Stimulated activated CD8-positive, alpha-beta memory T cell treated with anti-CD3 and anti-CD28 coated beads, Interleukin-7, amount 100 ng/mL, for 1 hour (primary cell): ENCODE measurements at regions not wholly inside any gene's neighbourhood (a gene's known extent, or its start where the extent isn't known, plus 50 kb on each side); places are given as distances from the start of the nearest gene placed in this dataset.

Experiments used
- DNase-seq, 2 donors: peaks; one replicate each; pipeline ENCODE4 v3.0.0-alpha.2; 2020; ENCODE audit warnings: low read depth in 2 of 2

DNA sequence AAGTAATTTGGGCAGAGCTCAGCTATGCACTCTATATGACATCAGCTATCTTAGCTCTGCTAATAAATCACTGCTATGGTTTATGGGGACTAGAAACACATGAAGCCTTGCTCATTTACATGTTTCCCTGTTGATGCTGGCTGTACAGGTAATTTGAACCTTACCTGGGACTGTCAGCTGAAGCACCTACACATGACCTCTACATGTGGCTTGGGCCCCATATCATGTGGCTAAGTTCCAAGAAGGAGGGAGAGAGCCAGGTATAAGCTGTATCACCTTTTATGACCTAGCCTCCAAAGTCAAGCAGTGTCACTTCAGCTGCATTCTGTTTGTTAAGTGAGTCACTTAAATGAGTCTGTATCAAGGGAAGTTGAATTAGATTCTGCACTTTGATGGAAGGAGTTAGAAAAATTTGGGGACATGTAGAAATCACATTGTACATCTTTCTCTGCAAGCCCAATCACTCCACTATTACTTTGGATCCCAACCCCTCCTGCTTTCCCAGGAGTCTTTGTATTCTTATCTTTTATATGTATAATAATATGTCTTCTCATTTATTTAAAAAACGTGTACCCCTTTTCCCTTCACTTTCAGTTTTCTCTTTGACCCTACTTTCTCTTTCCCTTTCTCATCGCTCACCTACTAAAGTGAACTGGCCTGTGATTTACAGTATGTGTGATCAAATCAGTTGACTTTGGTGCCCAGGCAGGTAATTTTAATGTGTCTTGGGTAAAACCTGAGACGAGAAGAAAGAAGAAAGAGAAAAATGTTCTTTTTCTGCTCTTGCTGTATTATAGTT lies 53.4 kb upstream of the PRKACB start:
- no peak for DNase-seq

GRCh38 chr1:84089867-84090266 lies 54.2 kb upstream of the PRKACB start:
- DNase-seq: no peak

- no peak for DNase-seq
Measured at GRCh38 chr1:84089465-84089864, 54.6 kb upstream of the PRKACB start.

DNA sequence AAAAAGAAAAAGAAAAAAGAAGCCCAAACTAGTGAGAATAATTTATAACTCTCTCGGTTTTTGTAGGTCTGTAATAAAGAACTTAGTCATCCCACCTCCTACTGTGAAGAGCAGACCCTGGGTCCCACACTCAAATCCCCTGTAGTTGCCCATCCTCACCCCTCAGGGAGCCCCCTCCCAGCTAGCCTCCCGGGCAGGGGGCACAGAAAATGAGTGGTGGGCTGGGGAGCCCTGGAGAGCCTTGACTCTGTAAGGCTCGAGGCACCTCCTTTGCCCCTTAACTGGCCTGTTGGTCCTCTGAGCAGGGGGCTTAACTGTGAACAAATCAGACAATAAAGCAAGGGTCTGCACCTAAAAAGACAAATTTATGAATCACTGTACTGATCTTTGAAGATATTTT lies 57.5 kb upstream of the PRKACB start:
- DNase-seq: no peak

DNA sequence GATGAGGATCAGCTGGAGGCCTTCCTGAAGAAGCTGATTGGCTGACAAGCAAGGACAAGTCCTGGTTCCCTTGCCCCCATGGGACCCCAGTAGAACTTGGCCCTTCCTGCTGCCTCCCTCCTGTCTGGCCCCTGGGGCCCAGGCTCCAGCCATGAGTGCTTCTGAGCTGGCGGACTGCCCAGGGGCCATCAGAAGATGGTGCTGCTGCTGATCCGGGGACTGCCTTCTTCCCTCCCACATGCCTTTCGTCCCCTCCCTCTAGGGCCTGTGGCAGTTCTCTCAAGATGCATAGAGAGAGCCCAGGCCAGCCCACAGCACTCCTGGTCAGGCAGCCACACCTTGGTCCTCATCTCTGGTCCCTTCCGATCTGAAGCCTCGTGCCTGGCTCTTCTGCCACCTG lies 57.9 kb upstream of the PRKACB start:
- no peak for DNase-seq

- DNase-seq: no peak
Measured at GRCh38 chr1:84083307-84083706, 60.8 kb upstream of the PRKACB start.

DNA sequence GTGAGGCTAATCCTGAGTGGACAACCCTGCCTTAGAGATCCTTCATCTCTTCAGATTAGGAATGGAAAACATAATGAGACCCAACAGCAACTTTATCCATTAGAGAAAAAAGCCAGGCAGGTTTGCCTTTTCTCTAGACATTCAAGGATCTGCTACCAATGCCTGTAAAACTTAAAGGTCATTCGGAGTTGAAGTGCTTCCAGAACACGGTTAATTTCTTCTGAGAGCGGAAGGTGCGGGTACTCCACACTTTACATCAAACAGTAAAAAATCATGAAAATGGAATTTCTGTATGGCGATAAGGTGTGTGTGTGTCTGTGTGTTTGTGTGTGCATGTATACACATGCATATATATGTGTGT lies 65.2 kb upstream of the PRKACB start:
- no peak for DNase-seq

- no peak for DNase-seq
Measured at GRCh38 chr1:84078108-84078841, 65.8 kb upstream of the PRKACB start.

DNA sequence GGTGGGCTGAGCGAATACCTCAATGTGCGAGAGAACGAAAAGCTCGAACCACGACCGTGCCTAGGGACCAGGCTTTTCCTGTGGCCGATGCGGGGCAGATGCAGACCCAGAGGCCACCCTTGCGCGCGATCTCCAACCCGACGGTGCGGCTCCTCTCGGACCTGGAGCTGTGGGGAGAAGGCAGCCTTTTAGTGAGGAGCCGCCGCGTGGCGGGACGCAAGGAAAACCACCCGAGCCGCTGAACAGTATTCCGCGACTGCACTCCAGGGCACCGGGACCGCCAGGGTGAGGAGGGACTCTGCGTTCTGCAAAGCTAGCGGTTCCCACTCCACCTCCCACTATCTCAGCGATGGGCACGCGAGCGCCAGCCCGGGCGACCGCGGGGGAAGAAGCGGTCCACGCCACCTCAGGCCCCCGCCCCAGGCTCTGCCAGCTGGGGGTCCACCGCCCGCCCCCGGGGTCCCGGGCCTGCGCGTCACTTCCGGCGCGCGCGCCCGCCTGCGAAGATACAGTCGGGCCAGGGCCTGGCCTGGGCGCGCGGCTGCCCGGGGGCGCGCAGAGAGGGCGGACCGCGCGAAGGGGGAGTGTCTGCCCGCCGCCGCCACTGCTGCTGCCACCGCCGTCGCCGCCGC lies 66.5 kb upstream of the PRKACB start:
- peak; percentile 34 to 45 for DNase-seq

- no peak for DNase-seq
Measured at GRCh38 chr1:84073266-84073665, 70.8 kb upstream of the PRKACB start.

DNA sequence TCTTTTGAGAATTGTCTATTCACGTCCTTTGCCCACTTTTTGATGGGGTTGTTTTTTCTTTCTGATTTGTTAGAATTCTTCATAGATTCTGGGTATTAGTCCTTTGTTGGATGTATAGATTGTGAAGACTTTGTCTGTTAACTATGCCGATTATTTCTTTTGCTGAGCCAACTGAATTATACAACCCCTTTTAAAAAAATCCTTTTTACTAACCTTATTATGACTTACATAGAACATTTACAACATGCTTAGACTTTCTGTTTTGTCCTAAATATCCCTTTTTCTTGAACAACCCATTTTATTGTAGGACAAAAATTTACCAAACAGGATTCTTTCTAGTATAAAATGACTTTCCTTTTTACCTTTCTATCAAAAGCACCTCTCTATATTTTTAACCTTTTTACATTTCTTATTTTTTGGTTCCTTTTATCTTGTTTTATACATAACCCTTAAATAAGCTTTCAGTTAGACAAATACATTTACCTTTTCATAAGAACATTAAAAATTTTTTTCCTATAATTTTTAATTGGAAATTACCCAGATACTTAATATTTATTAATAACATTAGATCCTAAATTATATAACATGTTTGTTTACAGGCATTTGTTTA lies 70.4 kb upstream of the TTLL7 start:
- no peak for DNase-seq

- DNase-seq: no peak
Measured at GRCh38 chr1:84062496-84062895, 63.6 kb upstream of the TTLL7 start.

DNA sequence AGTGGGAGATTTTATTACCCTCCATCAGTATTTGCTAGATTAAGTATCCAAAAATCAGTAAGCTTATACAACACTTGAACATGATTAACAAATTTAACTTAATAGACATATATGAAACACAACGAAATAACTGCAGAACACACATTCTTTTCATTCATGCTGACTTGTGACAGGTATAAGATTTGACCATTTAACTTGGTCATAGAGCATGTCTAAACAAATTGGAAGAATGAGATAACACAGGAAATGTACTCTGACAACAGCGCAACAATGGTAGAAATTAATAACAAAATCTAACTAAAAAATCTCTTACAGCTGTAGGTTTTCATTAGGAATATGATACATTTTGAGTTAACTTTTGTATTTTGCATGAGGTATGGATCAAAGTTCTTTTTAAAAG lies 62.4 kb upstream of the TTLL7 start:
- DNase-seq: no peak

DNA sequence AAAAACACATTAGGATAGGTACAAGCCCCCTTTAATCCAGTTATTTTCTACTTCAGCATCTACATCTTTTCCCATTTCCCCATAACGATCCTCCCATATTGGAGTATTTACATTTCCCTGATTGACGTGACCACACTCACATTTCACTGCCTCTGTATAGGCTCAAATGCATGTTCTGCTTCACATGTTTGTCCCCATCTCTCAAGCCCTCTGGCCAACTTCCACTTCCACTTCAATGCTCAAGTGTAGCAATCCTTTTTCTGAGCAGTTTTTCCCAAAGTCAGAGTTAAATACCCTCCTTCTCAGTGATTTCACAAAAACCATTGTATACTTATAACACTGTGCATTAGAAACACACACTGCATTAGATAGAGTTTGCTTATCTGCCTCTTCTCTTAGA lies 61.8 kb upstream of the TTLL7 start:
- no peak for DNase-seq

- no peak for DNase-seq
Measured at GRCh38 chr1:84048820-84049219, 49.9 kb upstream of the TTLL7 start.
